Mononuclear cell (primary cell): ENCODE measurements at regions not wholly inside any gene's neighbourhood (a gene's known extent, or its start where the extent isn't known, plus 50 kb on each side); places are given as distances from the start of the nearest gene placed in this dataset.
"Not testable (repeated sequence)": the region's sequence is repeated elsewhere in the genome, so short reads cannot be mapped to it uniquely, and the experiment has no call there.

Experiments used
- H3K27me3 ChIP-seq: 2 replicates; pipeline ENCODE4 v1.6.0; 2011; ENCODE audit warnings: low read length, control low read depth; ENCODE audit not compliant: insufficient read depth
- H3K4me1 ChIP-seq: 2 replicates; pipeline ENCODE4 v1.5.1; 2011; ENCODE audit warnings: mild to moderate bottlenecking, low read length, control low read depth; ENCODE audit not compliant: insufficient read depth
- H3K4me3 ChIP-seq: 2 replicates; pipeline ENCODE4 v1.5.1; 2011; ENCODE audit warnings: mild to moderate bottlenecking, low read length, moderate library complexity
- H3K9me3 ChIP-seq: 2 replicates; pipeline ENCODE4 v1.5.1; 2011; ENCODE audit warnings: low read depth, mild to moderate bottlenecking, control low read depth, low read length

DNA sequence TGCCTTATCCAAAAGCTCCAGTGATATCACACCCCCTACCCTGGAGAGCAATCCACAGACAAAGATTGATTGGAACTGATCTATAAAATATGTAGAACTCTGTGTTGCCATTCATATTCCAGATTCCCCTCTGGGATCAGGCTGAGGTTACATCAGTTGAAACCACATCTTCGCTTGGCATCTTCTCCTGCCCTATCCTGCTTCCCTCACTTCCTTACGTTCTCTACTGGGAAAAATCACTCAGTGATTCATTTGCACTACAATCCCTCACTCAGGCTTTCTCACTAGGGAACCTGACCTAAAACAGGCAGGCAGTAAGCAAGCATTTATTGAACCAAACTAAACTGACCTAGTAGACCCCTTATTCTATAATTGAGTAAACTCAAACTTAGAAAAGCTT, 111.7 kb downstream of the ESM1 start:
- H3K4me1 ChIP-seq = peaks cover 9% of the 10 kb centered on the region

DNA sequence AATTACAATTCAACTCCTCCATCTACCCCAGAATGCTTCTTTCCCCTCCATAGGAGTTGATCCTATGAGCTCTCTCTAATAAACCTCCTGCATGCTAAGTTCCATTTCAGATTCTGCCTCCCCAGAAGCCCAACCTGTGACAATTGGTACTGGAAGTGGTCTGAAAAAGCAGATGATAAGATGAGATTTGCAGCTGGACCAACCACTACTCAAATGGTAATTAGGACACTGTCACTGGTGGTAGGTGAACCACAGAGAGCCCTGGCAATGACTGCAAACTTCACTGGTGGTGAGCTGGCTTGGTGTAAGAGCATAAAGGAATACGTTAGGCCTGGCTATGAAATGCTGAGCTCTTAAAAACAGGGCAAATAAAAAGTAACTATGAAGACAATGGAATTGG, 112.6 kb downstream of the ESM1 start:
- no peaks in the 10 kb centered on the region for H3K9me3 ChIP-seq
- H3K27me3 ChIP-seq = no peaks in the 10 kb centered on the region
- no peak overlapping the region for H3K4me3 ChIP-seq
- peaks cover 9% of the 10 kb centered on the region for H3K4me1 ChIP-seq

More for the DNA sequence above, 111.7 kb downstream of the ESM1 start:
- Histone ChIP-seq H3K27me3 (no peaks in the 10 kb centered on the region), H3K9me3 (no peaks in the 10 kb centered on the region), H3K4me3 (no peak overlapping the region)

DNA sequence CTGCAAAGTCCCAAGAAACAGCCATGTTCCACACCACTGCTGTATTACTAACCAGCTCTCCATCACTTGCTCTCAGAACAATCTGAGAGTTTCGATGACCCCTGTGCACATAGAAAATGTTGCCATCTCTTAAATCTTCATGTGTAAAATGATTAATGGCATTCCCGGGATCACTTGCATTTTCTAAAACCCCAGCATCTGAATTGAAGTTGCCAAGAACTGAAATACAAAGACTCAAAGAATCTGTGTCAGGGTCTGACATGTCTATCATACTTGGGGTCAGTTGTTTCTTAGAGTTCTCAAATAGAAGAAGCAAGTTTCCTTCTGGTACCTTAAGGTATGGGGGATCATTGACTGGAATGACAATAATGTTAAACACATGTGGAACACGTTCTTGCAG, 115.1 kb downstream of the ESM1 start:
- Histone ChIP-seq H3K4me3 (no peak overlapping the region), H3K4me1 (peaks cover 9% of the 10 kb centered on the region), H3K27me3 (no peaks in the 10 kb centered on the region), H3K9me3 (no peaks in the 10 kb centered on the region)

DNA sequence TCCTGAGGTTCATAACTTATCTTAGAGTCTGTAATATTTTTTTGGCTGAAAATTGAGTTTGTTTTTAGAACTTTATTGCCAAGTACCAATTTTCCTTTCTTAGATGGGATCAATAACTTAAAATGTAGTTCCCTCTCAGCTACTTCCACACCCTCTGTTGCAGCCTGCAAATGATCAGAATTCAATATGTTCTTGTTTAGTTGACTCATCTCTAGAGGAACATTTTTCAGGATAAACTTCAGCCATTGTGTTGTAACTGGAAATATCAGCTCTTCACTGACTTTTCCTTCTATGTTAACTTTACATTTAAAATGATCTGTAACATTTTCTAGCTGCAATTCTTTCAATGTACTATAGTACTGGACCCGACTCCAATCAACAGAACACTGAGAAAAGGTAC, 115.7 kb downstream of the ESM1 start:
- Histone ChIP-seq H3K4me1 (peaks cover 5% of the 10 kb centered on the region), H3K4me3 (no peak overlapping the region), H3K9me3 (no peaks in the 10 kb centered on the region), H3K27me3 (no peaks in the 10 kb centered on the region)

DNA sequence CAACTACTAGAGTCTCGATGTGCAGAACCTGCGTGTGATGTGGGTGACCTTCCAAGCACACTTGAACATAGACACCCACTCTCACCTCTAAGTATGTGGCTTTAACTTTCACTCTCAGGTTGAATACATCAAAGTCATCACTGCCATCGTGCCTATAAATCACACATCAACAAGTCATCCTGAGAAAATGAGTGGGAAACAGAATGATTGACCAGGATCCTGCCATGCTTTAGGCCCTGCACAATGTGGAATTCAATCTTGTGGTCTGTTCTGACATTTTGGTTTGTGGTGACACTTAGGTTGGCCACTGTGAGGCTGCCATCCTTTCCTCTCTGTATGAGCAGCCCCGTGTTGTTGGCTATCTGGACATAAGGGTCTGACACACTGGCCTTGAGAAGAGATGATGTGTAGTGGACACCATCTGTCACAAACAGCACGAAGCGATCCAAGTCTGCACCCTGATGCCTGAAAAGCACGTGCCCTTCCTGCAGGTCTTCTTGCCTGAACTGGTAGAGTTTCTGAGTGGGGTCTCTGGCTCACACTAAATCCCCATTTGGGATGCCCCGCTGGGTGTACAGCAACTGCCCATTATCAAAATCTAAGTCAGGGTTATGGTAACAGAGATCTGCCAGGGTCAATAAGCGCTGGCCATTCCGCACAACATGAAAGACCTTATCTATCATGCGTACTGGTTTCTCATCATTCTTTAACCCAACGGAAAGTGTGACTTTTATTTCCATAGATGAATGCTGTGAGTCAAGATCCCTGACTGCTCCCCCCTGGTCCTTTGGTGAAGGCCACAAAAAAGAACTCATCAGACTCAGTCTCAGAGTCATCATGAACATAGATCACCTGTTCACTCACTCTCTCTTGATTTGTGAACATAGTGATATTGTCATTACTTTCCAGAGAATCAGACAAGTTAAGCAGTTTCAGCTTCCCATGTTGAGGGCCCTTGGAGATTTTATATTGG, 116.6 kb downstream of the ESM1 start:
- Histone ChIP-seq H3K27me3 (no peaks in the 10 kb centered on the region), H3K4me3 (no peak overlapping the region), H3K4me1 (no peaks in the 10 kb centered on the region), H3K9me3 (no peaks in the 10 kb centered on the region)

DNA sequence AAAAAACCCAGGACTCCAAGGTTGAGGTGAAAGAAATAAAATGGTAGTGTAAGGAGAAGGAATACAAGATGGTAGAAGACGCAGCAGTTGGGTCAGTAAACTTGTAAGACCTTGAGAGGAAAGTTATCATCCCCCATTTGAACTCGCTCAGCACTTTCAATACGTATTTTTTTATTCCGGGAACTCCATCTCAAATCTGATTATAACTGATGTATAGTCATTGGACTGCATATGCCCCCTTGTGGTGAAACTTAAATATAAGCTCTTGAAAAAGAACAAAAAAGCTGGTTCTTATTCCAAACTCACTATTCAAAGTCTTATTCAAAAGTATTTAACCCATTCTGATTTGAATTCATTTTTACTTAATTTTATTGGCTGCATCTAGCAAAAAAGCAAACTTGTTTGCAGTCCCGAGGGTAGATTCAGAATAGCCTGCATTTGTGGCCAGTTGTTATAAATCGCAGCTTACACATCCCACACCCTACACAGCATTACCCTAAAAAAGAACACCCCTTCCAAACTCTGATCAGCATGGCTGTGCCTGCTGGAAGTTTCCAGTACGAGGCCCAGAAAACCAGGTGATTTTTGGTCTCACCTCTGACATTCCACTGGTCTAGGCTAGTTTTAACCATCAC, 118.0 kb downstream of the ESM1 start:
- Histone ChIP-seq H3K4me3 (no peak overlapping the region), H3K27me3 (peaks cover 4% of the 10 kb centered on the region), H3K9me3 (no peaks in the 10 kb centered on the region), H3K4me1 (no peaks in the 10 kb centered on the region)

DNA sequence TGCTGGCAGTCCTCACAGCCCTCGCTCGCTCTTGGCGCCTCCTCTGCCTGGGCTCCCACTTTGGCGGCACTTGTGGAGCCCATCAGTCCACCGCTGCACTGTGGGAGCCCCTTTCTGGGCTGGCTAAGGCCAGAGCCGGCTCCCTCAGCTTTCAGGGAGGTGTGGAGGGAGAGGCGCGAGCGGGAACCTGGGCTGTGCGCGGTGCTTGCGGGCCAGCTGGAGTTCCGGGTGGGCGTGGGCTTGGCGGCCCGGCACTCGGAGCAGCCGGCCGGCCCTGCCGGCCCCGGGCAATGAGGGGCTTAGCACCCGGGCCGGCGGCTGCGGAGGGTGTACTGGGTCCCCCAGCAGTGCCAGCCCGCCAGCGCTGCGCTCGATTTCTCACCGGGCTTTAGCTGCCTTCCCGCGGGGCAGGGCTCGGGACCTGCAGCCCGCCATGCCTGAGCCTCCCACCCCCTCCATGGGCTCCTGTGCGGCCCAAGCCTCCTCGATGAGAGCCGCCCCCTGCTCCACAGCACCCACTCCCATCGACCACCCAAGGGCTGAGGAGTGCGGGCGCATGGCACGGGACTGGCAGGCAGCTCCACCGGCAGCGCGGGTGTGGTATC, 120.4 kb downstream of the ESM1 start:
- not testable (repeated sequence) for H3K27me3 ChIP-seq, H3K9me3 ChIP-seq, H3K4me3 ChIP-seq, H3K4me1 ChIP-seq

DNA sequence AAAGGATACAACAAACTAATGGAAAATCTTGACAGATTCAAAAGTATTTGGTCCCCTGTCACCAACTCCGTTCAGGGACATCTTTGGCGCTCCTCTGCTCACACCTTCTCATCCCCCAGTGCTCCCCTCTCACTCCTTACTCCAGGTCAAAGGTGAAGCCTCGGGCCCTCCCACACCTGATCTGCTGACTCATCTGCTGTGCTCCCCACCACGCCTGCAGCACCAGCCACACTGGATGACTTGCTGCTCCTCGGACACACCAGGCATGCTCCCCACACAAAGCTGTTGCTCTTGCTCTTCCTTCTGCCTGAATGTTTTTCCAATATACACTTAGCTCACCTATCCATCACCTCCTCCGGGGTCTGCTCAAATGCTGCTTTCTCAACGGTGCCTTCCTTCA, 123.4 kb downstream of the ESM1 start:
- Histone ChIP-seq H3K4me3 (no peak overlapping the region), H3K4me1 (peaks cover 8% of the 10 kb centered on the region), H3K27me3 (peaks cover 6% of the 10 kb centered on the region), H3K9me3 (peaks cover 22% of the 10 kb centered on the region)

DNA sequence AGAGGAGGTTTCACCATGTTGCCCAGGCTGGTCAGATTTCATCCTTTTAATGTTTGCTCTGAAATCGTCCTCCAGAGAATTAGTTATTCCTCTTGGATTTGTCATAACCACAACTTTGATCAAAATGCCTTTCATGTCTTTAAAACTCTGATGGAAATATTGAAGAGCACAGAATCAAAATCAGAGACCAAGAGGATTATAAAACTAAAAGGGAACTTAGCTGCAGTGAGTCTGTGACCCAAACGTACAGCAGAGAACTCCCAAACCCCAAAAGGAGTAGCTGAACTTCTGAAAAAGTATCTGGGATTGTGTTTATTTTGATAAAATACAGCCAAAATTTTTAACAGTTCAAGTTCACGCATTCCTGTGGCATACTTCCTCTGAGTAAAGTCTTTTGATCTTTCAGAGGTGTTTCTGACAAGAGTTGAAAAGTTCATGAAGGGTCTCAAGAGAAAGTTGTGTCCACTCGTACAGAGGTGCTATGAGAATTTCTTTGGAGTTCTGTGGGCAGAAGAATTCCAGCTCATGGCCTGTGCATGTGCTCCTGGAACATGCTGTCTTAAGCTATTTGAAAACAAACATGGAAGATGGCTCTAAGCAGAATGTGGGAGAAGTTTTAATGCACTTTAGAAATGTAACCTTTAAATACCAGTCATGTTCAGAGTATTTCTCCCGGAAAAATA, 124.0 kb downstream of the ESM1 start:
- peaks cover 8% of the 10 kb centered on the region for H3K4me1 ChIP-seq
- H3K27me3 ChIP-seq = peaks cover 9% of the 10 kb centered on the region
- H3K4me3 ChIP-seq = no peak overlapping the region
- H3K9me3 ChIP-seq = peaks cover 22% of the 10 kb centered on the region

DNA sequence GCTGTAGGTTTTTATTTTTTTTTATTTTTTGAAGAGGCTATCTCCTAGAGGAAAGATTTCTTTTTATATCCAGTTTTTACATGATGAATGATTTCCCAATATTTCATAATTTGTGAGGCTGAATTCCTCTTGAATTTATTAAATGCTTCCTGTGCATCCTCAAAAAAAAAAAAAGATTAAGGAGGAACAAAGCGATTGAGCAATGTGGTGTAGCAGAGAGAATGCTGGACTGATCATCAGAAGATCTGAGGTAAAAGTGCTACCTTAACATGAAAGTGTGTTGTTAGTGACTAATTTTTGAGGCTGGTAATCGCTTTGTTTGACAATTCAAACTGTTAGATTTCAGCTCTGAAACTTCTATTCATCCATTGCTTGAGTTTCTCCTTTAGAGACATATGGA, 125.1 kb downstream of the ESM1 start:
- H3K9me3 ChIP-seq = peaks cover 22% of the 10 kb centered on the region
- H3K4me1 ChIP-seq = peaks cover 8% of the 10 kb centered on the region
- no peak overlapping the region for H3K4me3 ChIP-seq
- H3K27me3 ChIP-seq = peaks cover 9% of the 10 kb centered on the region

DNA sequence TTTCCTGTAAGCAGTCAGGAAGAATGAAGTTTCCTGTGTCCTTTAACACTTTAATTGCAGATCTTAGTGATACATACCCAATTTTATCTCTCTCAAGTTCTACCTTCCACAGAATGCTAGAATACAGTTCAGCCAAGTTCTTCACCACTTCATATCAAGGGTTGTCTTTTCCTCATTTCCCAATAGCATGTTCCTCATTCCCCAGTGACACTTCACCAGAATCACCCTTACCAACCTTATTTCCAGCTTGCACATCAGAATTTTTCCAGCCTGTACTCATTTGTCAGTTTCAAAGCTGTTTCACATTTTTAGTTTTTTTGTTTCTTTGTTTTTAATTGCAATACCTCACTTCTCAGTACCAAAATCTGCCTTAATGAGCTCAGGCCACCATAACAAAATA, 126.1 kb downstream of the ESM1 start:
- H3K4me1 ChIP-seq = peaks cover 8% of the 10 kb centered on the region

DNA sequence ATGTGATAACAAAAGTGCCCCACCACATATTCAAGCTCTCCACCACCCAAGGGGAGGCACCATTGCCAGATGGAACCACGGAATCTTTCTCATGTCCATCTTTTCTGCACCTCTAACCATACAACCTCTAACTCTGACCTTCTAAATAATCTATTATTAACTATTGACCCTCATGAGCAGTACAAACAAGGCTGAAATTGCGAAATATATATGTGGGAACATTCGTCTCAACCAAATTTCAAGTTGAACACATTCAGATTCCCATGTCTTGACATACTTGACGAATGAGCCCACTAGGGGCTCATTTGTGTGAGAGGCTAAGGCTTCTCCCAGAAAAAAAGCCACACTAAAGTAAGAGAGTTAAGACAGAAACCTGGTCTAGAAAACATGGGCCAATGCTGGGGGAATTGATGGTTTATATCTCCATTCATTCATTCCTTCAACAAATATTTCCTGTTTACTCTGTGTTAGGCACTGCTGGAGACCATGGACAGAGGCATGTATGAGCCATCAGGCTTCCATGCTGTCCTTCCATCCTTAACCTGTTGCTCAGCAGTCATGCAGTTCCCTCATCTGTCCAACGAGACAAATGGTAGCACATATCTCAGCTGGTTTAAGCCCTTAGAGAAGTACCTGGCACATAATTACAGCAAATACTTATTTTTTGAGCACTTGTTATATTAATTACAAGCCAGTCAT, 130.4 kb downstream of the ESM1 start:
- Histone ChIP-seq H3K9me3 (peaks cover 22% of the 10 kb centered on the region), H3K27me3 (peaks cover 6% of the 10 kb centered on the region), H3K4me3 (no peak overlapping the region), H3K4me1 (peaks cover 8% of the 10 kb centered on the region)

More for the DNA sequence above, 126.1 kb downstream of the ESM1 start:
- H3K4me3 ChIP-seq = no peak overlapping the region
- H3K27me3 ChIP-seq = peaks cover 9% of the 10 kb centered on the region
- peaks cover 22% of the 10 kb centered on the region for H3K9me3 ChIP-seq

DNA sequence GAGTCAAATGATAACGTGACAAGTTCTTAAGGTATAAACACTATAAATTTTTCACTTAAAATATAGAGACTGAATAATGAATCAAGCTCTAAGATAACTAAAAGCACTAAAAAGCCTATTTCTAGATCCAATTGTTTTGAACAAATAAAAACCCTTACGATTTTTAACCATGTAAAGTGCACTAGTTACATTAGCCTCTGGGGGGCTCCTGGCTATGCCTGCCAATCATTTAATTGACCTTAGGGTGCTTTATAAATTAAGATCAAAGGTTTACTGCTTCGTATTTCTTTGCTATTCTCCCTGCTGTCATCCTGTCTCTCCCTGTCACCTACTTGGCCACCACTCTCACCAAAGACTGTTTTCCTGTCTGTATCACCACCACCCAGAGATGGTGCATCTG, 133.4 kb downstream of the ESM1 start:
- H3K9me3 ChIP-seq = no peaks in the 10 kb centered on the region
- H3K27me3 ChIP-seq = peaks cover 3% of the 10 kb centered on the region
- H3K4me1 ChIP-seq = no peaks in the 10 kb centered on the region
- H3K4me3 ChIP-seq = no peak overlapping the region

DNA sequence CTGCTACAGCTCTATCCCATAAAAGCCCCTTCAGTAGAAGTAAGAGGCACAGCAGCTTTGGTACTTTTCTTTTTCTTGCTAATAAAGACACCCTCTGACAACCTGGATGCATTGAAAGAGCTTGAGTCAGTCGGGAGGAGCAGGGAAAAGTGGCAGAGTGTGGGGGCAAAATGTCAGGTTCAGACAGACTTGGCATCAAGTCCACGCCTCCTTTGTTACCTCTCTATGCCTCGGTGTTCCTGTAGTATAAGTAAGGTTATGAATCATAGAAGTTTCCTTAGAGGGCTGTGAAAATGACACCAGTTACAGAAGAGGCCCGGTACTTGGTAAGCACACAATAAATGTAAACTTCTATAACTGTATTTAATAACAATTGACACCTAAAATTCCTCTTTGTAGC, 133.9 kb downstream of the ESM1 start:
- Histone ChIP-seq H3K4me1 (no peaks in the 10 kb centered on the region), H3K9me3 (no peaks in the 10 kb centered on the region), H3K27me3 (no peaks in the 10 kb centered on the region), H3K4me3 (no peak overlapping the region)
